ENCODE measurements at regions not wholly inside any gene's neighbourhood (a gene's known extent, or its start where the extent isn't known, plus 50 kb on each side); places are given as distances from the start of the nearest gene placed in this dataset.

- TF ChIP-seq GATA2 (IDR thresholded peaks at IDR 0.05; ENCODE audit: low read depth, low read length): no peak
- TF ChIP-seq GATA3 (IDR thresholded peaks at IDR 0.05; ENCODE audit: low read depth, low read length): no peak
These were observed 79.2 kb upstream of the COL5A2 start for GRCh38 chr2:189258616-189259365.

DNA sequence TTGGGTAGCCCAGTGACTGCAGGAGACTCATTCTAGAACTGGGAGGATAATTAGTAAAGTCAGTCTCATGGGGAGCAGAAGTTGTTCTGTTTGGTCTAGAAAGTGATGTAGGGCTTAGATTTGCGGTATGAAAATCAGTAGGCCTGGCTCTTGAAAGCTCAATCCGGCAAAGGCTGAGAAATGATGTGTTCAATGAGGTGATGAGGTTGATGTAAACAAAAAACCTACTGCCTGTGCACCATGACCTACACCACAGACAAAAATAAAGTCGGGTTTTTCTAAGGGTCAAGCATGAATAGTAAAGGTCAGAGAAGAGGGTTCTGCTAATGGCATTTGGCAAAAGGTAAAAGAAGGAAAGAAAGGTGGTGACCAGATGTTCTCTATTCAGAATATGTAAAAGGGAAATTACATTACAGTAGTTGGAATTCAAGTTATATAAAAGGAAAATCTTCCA is 80.8 kb upstream of the COL5A2 start:
- no peak for TF ChIP-seq GATA2 (IDR thresholded peaks at IDR 0.05; ENCODE audit: low read depth, low read length)
- TF ChIP-seq GATA3 (IDR thresholded peaks at IDR 0.05; ENCODE audit: low read depth, low read length): no peak

GRCh38 chr2:189261431-189261841 is 81.9 kb upstream of the COL5A2 start:
- TF ChIP-seq GATA2 (IDR thresholded peaks at IDR 0.05; ENCODE audit: low read depth, low read length) (no peak), GATA3 (IDR thresholded peaks at IDR 0.05; ENCODE audit: low read depth, low read length) (no peak)

DNA sequence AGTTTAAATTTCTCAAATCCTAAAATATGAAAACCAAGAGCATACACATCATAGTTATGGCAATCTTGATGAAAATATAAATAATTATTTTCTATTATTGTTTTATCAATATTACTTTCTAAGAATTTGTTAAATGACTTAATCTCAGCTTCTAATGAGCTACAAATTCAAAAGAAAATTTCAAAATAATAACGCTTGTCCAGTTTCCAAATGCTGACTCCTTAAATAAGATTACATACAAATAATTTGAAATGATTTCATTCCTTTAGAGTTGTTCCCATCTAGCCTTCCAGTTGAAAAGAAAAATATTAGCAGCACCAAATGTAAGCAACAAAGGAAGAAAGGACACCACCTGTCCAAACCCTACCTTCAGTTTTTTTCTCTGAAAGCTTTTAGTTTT is 82.4 kb upstream of the COL5A2 start:
- TF ChIP-seq GATA3 (IDR thresholded peaks at IDR 0.05; ENCODE audit: low read depth, low read length) (no peak), GATA2 (IDR thresholded peaks at IDR 0.05; ENCODE audit: low read depth, low read length) (no peak)

GRCh38 chr2:189265696-189266320 is 86.2 kb upstream of the COL5A2 start:
- TF ChIP-seq GATA3 (IDR thresholded peaks at IDR 0.05; ENCODE audit: low read depth, low read length) (no peak), GATA2 (IDR thresholded peaks at IDR 0.05; ENCODE audit: low read depth, low read length) (no peak)

DNA sequence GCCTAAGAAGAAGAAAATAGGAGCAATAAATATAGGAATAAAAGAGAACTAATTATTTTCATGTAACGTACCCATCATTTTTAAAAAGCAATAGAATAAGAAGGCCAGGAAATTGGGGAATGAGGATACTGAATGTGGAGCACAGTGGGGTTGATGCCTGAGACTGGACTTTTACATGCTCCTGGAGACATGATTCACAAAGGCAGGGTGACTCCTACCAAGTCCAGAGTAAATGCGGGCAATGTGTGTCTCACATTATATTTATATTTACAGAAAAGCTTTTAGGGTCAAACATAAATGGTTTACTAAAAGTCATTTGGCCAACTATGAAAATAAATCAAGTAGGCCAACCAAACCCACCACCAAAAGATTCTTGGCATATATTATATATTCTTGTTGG is 87.9 kb upstream of the COL5A2 start:
- TF ChIP-seq GATA3 (IDR thresholded peaks at IDR 0.05; ENCODE audit: low read depth, low read length): no peak
- no peak for TF ChIP-seq GATA2 (IDR thresholded peaks at IDR 0.05; ENCODE audit: low read depth, low read length)

- no peak for TF ChIP-seq GATA2 (IDR thresholded peaks at IDR 0.05; ENCODE audit: low read depth, low read length)
- no peak for TF ChIP-seq GATA3 (IDR thresholded peaks at IDR 0.05; ENCODE audit: low read depth, low read length)
These were observed 88.5 kb upstream of the COL5A2 start for GRCh38 chr2:189267925-189268579.

DNA sequence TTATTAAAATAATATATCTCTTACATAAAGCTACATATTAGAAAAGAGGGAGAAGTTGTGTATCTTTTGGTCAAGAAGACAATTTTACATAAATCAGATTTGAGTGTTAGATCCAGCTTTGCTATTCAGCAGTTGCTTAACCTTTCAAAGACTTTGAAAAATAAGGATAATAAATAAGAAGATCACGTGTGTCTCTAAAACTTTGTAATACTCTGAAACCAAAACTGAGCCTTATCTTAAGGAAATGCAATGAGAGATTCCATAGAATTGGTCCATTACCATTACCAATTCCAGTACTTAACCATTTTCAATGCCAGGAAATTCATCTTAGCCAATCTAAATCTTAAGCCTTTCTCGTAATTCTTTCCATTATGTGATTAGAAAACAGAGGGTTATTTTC is 89.2 kb upstream of the COL5A2 start:
- TF ChIP-seq GATA3 (IDR thresholded peaks at IDR 0.05; ENCODE audit: low read depth, low read length) (no peak), GATA2 (IDR thresholded peaks at IDR 0.05; ENCODE audit: low read depth, low read length) (no peak)

DNA sequence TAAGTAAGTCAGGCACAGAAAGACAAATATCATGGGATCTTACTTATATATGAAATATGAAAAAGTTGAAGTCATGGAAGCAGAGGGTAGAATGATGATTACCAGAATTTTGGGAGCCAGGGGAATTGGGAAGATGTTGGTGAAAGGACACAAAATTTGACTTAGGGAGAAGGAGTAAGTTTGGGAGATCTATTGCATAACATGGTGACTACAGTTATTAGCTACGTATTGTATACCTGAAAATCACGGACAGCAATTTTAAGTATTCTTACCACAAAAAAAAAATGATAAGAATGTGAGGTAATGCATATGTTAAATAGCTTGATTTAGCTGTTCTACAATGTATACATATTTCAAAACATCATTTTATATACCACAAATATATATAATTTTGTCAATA is 94.2 kb upstream of the COL5A2 start:
- TF ChIP-seq GATA2 (IDR thresholded peaks at IDR 0.05; ENCODE audit: low read depth, low read length) (no peak), GATA3 (IDR thresholded peaks at IDR 0.05; ENCODE audit: low read depth, low read length) (no peak)

DNA sequence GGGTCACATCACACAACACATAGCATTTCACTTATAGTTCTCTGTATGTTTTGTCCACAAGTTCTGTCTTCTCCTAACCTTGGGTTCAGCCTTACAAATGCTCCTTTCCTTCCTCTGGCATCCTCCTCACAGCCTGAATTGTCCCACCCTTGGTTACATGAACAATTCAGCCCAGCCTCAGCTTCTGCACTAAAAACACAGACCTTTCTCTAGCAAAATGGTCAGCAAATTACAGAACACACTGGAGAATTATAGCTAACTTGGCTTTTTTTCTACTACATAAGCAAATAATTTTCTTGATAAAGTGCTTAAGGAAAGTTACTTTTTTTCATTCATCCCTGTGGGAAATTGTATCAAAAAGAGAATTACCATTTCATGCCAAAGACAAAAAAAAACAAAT is 94.8 kb upstream of the COL5A2 start:
- TF ChIP-seq GATA2 (IDR thresholded peaks at IDR 0.05; ENCODE audit: low read depth, low read length) (no peak), GATA3 (IDR thresholded peaks at IDR 0.05; ENCODE audit: low read depth, low read length) (no peak)

GRCh38 chr2:189276277-189276676 is 96.7 kb upstream of the COL5A2 start:
- TF ChIP-seq GATA3 (IDR thresholded peaks at IDR 0.05; ENCODE audit: low read depth, low read length) (no peak), GATA2 (IDR thresholded peaks at IDR 0.05; ENCODE audit: low read depth, low read length) (no peak)

DNA sequence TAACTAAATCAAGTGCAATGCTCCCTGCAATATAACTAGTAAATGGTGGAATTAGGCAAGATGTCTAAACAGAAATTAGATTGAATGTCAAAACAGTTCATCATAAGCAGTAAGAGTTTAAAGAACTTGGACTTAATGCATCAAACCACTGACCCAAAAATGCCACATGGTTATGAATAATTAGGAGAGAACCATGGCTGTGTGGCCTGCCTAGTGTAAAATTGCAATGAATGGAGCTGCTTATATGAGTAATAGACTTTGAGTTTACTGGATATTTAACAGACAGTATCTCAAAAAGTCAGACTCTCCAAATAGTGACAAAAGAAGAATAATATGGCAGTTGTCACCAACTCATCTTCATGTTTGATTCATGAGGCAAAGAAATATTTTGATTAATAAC is 101.6 kb upstream of the COL5A2 start:
- TF ChIP-seq GATA2 (IDR thresholded peaks at IDR 0.05; ENCODE audit: low read depth, low read length) (no peak), GATA3 (IDR thresholded peaks at IDR 0.05; ENCODE audit: low read depth, low read length) (no peak)

GRCh38 chr2:189285349-189285748 is 105.8 kb upstream of the COL5A2 start:
- TF ChIP-seq GATA2 (IDR thresholded peaks at IDR 0.05; ENCODE audit: low read depth, low read length) (no peak), GATA3 (IDR thresholded peaks at IDR 0.05; ENCODE audit: low read depth, low read length) (no peak)

- TF ChIP-seq GATA3 (IDR thresholded peaks at IDR 0.05; ENCODE audit: low read depth, low read length) (no peak), GATA2 (IDR thresholded peaks at IDR 0.05; ENCODE audit: low read depth, low read length) (no peak)
These were observed 106.5 kb upstream of the COL5A2 start for GRCh38 chr2:189285962-189286645.
